GM19455 (cell line): ENCODE measurements at regions not wholly inside any gene's neighbourhood (a gene's known extent, or its start where the extent isn't known, plus 50 kb on each side); places are given as distances from the start of the nearest gene placed in this dataset.
"Not testable (repeated sequence)": the region's sequence is repeated elsewhere in the genome, so short reads cannot be mapped to it uniquely, and the experiment has no call there.

ENCODE experiments used
- ATAC-seq: cut with Tn5 transposase; IDR thresholded peaks from one replicate; pipeline ENCODE4 v1.9.1; 2021; ENCODE audit not compliant: unreplicated experiment

- no peak for ATAC-seq
Measured at GRCh38 chr21:33974513-33975468, 59.2 kb upstream of the ATP5PO start.

- no peak for ATAC-seq
Measured at GRCh38 chr21:33973268-33973667, 57.7 kb upstream of the ATP5PO start.

- ATAC-seq: no peak
Measured at GRCh38 chr21:33972539-33972938, 56.9 kb upstream of the ATP5PO start.

GRCh38 chr21:33971492-33972013, 55.9 kb upstream of the ATP5PO start:
- no peak for ATAC-seq

- ATAC-seq: no peak
Measured at GRCh38 chr21:33969581-33969980, 54.0 kb upstream of the ATP5PO start.

GRCh38 chr21:33968995-33969348, 53.4 kb upstream of the ATP5PO start:
- no peak for ATAC-seq

GRCh38 chr21:33968080-33968994, 52.7 kb upstream of the ATP5PO start:
- ATAC-seq: no peak

- ATAC-seq: no peak
Measured at GRCh38 chr21:33967086-33967571, 51.5 kb upstream of the ATP5PO start.

GRCh38 chr21:33966324-33966949, 50.8 kb upstream of the ATP5PO start:
- no peak for ATAC-seq

GRCh38 chr21:33965662-33966061, 50.1 kb upstream of the ATP5PO start:
- not testable (repeated sequence) for ATAC-seq
